SK-N-SH treated with all-trans-retinoic acid at 6 μM for 48 hours (cell line): ENCODE measurements at regions not wholly inside any gene's neighbourhood (a gene's known extent, or its start where the extent isn't known, plus 50 kb on each side); places are given as distances from the start of the nearest gene placed in this dataset.

ENCODE experiments used
- ATAC-seq: fragments of 200-7000 bp; cut with Tn5 transposase; 3 replicates; pipeline ENCODE4 v1.9.1; 2020; ENCODE audit warnings: mild to moderate bottlenecking, moderate library complexity
- ARNTL ChIP-seq: fragments of 450-650 bp; formaldehyde crosslinking; IDR thresholded peaks from 2 replicates; pipeline ENCODE4 v1.5.0; 2020; ENCODE audit warnings: low read depth, mild to moderate bottlenecking, moderate library complexity, borderline replicate concordance
- BACH2 ChIP-seq: fragments of 250-450 bp; sonication (Bioruptor Pico); IDR thresholded peaks from 2 replicates; pipeline ENCODE4 v1.9.0; 2021; ENCODE audit warnings: mild to moderate bottlenecking, borderline replicate concordance
- CREB5 ChIP-seq: fragments of 250-450 bp; sonication (Bioruptor Pico); IDR thresholded peaks from 2 replicates; pipeline ENCODE4 v1.5.1; 2020; ENCODE audit warnings: low read depth, mild to moderate bottlenecking, moderate library complexity
- CSDC2 ChIP-seq: fragments of 250-450 bp; sonication (Bioruptor Pico); IDR thresholded peaks from 2 replicates; pipeline ENCODE4 v1.5.0; 2020; ENCODE audit warnings: mild to moderate bottlenecking, moderate library complexity
- ESRRG ChIP-seq: fragments of 250-450 bp; sonication (Bioruptor Pico); IDR thresholded peaks from 2 replicates; pipeline ENCODE4 v1.6.1; 2021; ENCODE audit warnings: mild to moderate bottlenecking
- GLIS3 ChIP-seq: fragments of 250-450 bp; sonication (Bioruptor Pico); IDR thresholded peaks from 2 replicates; pipeline ENCODE4 v1.5.0; 2020; ENCODE audit warnings: mild to moderate bottlenecking, moderate library complexity
- ISL1 ChIP-seq: fragments of 250-450 bp; sonication (Bioruptor Pico); IDR thresholded peaks from 2 replicates; pipeline ENCODE4 v2.1.2; 2022; ENCODE audit warnings: mild to moderate bottlenecking, moderate library complexity
- OSR1 ChIP-seq: fragments of 250-450 bp; sonication (Bioruptor Pico); IDR thresholded peaks from 2 replicates; pipeline ENCODE4 v1.8.0; 2022; ENCODE audit warnings: moderate library complexity, mild to moderate bottlenecking, inconsistent platforms
- PATZ1 ChIP-seq: fragments of 250-450 bp; sonication (Bioruptor Pico); IDR thresholded peaks from 2 replicates; pipeline ENCODE4 v1.8.0; 2020; ENCODE audit warnings: mild to moderate bottlenecking, moderate library complexity, borderline replicate concordance
- POU6F1 ChIP-seq: fragments of 250-450 bp; sonication (Bioruptor Pico); IDR thresholded peaks from 2 replicates; pipeline ENCODE4 v1.8.0; 2021; ENCODE audit warnings: low read depth, mild to moderate bottlenecking, moderate library complexity, borderline replicate concordance
- RARB ChIP-seq: fragments of 250-450 bp; sonication (Bioruptor Pico); IDR thresholded peaks from 2 replicates; pipeline ENCODE4 v1.8.0; 2021; ENCODE audit warnings: mild to moderate bottlenecking, moderate library complexity
- SNAI2 ChIP-seq: fragments of 250-450 bp; sonication (Bioruptor Pico); IDR thresholded peaks from 2 replicates; pipeline ENCODE4 v1.5.0; 2020; ENCODE audit warnings: mild to moderate bottlenecking, moderate library complexity
- TCF4 ChIP-seq: fragments of 250-450 bp; sonication (Bioruptor Pico); IDR thresholded peaks from 2 replicates; pipeline ENCODE4 v1.8.0; 2021; ENCODE audit warnings: mild to moderate bottlenecking, moderate library complexity, borderline replicate concordance
- TOX ChIP-seq: fragments of 250-450 bp; sonication (Bioruptor Pico); IDR thresholded peaks from 2 replicates; pipeline ENCODE4 v1.8.0; 2021; ENCODE audit warnings: mild to moderate bottlenecking, moderate library complexity, borderline replicate concordance
- TSHZ2 ChIP-seq: fragments of 250-450 bp; sonication (Bioruptor Pico); IDR thresholded peaks from 2 replicates; pipeline ENCODE4 v1.5.0; 2020; ENCODE audit warnings: mild to moderate bottlenecking, moderate library complexity
- ZC3H10 ChIP-seq: fragments of 250-450 bp; sonication (Bioruptor Pico); IDR thresholded peaks from 2 replicates; pipeline ENCODE4 v1.5.1; 2021; ENCODE audit warnings: mild to moderate bottlenecking, moderate library complexity
- ZFP3 ChIP-seq: fragments of 250-450 bp; sonication (Bioruptor Pico); IDR thresholded peaks from 2 replicates; pipeline ENCODE4 v1.5.0; 2020; ENCODE audit warnings: mild to moderate bottlenecking, moderate library complexity
- ZFP30 ChIP-seq: fragments of 450-650 bp; formaldehyde crosslinking; IDR thresholded peaks from 2 replicates; pipeline ENCODE4 v1.5.0; 2022; ENCODE audit warnings: mild to moderate bottlenecking, moderate library complexity
- ZNF565 ChIP-seq: fragments of 450-650 bp; formaldehyde crosslinking; conservative IDR thresholded peaks from 2 replicates; pipeline ENCODE4 v1.5.0; 2020; ENCODE audit warnings: low read depth, mild to moderate bottlenecking, moderate library complexity
- ZNF70 ChIP-seq: fragments of 450-650 bp; formaldehyde crosslinking; IDR thresholded peaks from 2 replicates; pipeline ENCODE4 v1.5.0; 2020; ENCODE audit warnings: mild to moderate bottlenecking, moderate library complexity
- ZNF8 ChIP-seq: fragments of 450-650 bp; formaldehyde crosslinking; IDR thresholded peaks from 2 replicates; pipeline ENCODE4 v1.5.0; 2020; ENCODE audit warnings: mild to moderate bottlenecking, moderate library complexity

GRCh38 chr2:16974688-16975087 lies 309.1 kb upstream of the CYRIA start:
- TF ChIP-seq ISL1 = peak; percentile 23; the same call in 1 of the 2 replicates
- no peak for TF ChIP-seq OSR1
- no peak for TF ChIP-seq BACH2 (CRISPR knock-in tag)
- no peak for TF ChIP-seq PATZ1
- ATAC-seq = no peak

GRCh38 chr2:16973586-16974286 lies 308.1 kb upstream of the CYRIA start:
- no peak for ATAC-seq
- no peak for TF ChIP-seq ZC3H10 (CRISPR knock-in tag)
- no peak for TF ChIP-seq TSHZ2 (CRISPR knock-in tag)
- TF ChIP-seq ZNF70 (CRISPR knock-in tag) = no peak
- TF ChIP-seq TOX = no peak
- no peak for TF ChIP-seq SNAI2 (CRISPR knock-in tag)
- no peak for TF ChIP-seq GLIS3 (CRISPR knock-in tag)
- TF ChIP-seq CSDC2 = no peak
- TF ChIP-seq ESRRG (CRISPR knock-in tag) = no peak
- TF ChIP-seq ZNF565 (CRISPR knock-in tag) = no peak
- TF ChIP-seq POU6F1 = no peak
- no peak for TF ChIP-seq TCF4 (CRISPR knock-in tag)
- TF ChIP-seq, all 23 proteins: peak for 0

GRCh38 chr2:16972276-16972675 lies 306.6 kb upstream of the CYRIA start:
- ATAC-seq = no peak
- TF ChIP-seq CSDC2 = no peak
- no peak for TF ChIP-seq RARB (CRISPR knock-in tag)
- TF ChIP-seq, all 23 proteins: peak for 0

- no peak for ATAC-seq
- TF ChIP-seq SNAI2 (CRISPR knock-in tag) = no peak
- no peak for TF ChIP-seq ESRRG (CRISPR knock-in tag)
- no peak for TF ChIP-seq BACH2 (CRISPR knock-in tag)
- TF ChIP-seq ZNF8 (CRISPR knock-in tag) = no peak
- TF ChIP-seq PATZ1 = no peak
- no peak for TF ChIP-seq ARNTL
- TF ChIP-seq ZNF70 (CRISPR knock-in tag) = no peak
- TF ChIP-seq ZFP3 = no peak
- no peak for TF ChIP-seq GLIS3 (CRISPR knock-in tag)
- TF ChIP-seq TSHZ2 (CRISPR knock-in tag) = no peak
- no peak for TF ChIP-seq CSDC2
- no peak for TF ChIP-seq CREB5 (CRISPR knock-in tag)
- TF ChIP-seq ISL1 = no peak
- TF ChIP-seq ZFP30 (CRISPR knock-in tag) = no peak
- TF ChIP-seq OSR1 = no peak
- no peak for TF ChIP-seq POU6F1
Measured at GRCh38 chr2:16971722-16972234, 306.1 kb upstream of the CYRIA start.
